A549 (cell line): ENCODE measurements at regions not wholly inside any gene's neighbourhood (a gene's known extent, or its start where the extent isn't known, plus 50 kb on each side); places are given as distances from the start of the nearest gene placed in this dataset.

Source experiments
- CBX2 ChIP-seq: fragments of 200-600 bp; sonication (generic); IDR thresholded peaks from 2 replicates; pipeline ENCODE4 v1.6.1; 2016; ENCODE audit warnings: low read depth, mild to moderate bottlenecking, borderline replicate concordance
- CBX8 ChIP-seq: fragments of 200-600 bp; sonication (generic); IDR thresholded peaks from 2 replicates; pipeline ENCODE4 v1.6.1; 2016
- CTCF ChIP-seq: fragments of >200 bp; sonication (Bioruptor Twin); formaldehyde crosslinking; IDR thresholded peaks from 3 replicates; pipeline ENCODE4 v1.5.1; 2016
- HMGXB4 ChIP-seq: fragments of 250-450 bp; sonication (Bioruptor Pico); IDR thresholded peaks from 2 replicates; pipeline ENCODE4 v1.5.0; 2021; ENCODE audit warnings: mild to moderate bottlenecking, moderate library complexity, borderline replicate concordance
- MAX ChIP-seq: IDR thresholded peaks from 2 replicates; pipeline ENCODE4 v1.6.1; 2012
- MAZ ChIP-seq: fragments of 150-350 bp; IDR thresholded peaks from 2 replicates; pipeline ENCODE4 v1.6.1; 2014; ENCODE audit warnings: antibody characterized with exemption, low read depth, low read length, borderline replicate concordance
- POLR2AphosphoS2 ChIP-seq: conservative IDR thresholded peaks from 2 replicates; pipeline ENCODE4 v1.6.1; 2012; ENCODE audit warnings: low read length, improper control_type of control experiment, inconsistent platforms
- RAD21 ChIP-seq, 2 experiments: fragments of >200 bp in 1 of 2; sonication (Bioruptor Twin) in 1 of 2; formaldehyde crosslinking in 1 of 2; IDR thresholded peaks in 1 of 2; conservative IDR thresholded peaks in 1 of 2; 2 replicates in 1 of 2; 3 replicates in 1 of 2; pipeline ENCODE4 v1.6.1; 2012 to 2018; ENCODE audit warnings: inconsistent platforms in 1 of 2
- RFX5 ChIP-seq: fragments of 450-650 bp; IDR thresholded peaks from 2 replicates; pipeline ENCODE4 v1.7.1; 2014; ENCODE audit warnings: antibody characterized with exemption, mild to moderate bottlenecking, moderate library complexity
- SREBF2 ChIP-seq: fragments of 450-650 bp; IDR thresholded peaks from 2 replicates; pipeline ENCODE4 v1.6.1; 2014; ENCODE audit warnings: mild to moderate bottlenecking, moderate library complexity
- ZC3H11A ChIP-seq: fragments of 450-650 bp; IDR thresholded peaks from 2 replicates; pipeline ENCODE4 v1.6.1; 2014; ENCODE audit warnings: antibody characterized with exemption, mild to moderate bottlenecking

- TF ChIP-seq CBX2 (no peak), CTCF (no peak), MAX (no peak), SREBF2 (no peak), CBX8 (no peak), MAZ (no peak), RAD21 (conservative IDR thresholded peaks at IDR 0.05 in 1 of 2, IDR thresholded peaks at IDR 0.05 in 1 of 2) (no peak), POLR2AphosphoS2 (no peak), ZC3H11A (no peak), RFX5 (no peak), HMGXB4 (CRISPR knock-in tag) (no peak)
Measured at GRCh38 chr5:68359699-68360098, 144.1 kb downstream of the PIK3R1 start.
